ENCODE measurements at regions not wholly inside any gene's neighbourhood (a gene's known extent, or its start where the extent isn't known, plus 50 kb on each side); places are given as distances from the start of the nearest gene placed in this dataset.

DNA sequence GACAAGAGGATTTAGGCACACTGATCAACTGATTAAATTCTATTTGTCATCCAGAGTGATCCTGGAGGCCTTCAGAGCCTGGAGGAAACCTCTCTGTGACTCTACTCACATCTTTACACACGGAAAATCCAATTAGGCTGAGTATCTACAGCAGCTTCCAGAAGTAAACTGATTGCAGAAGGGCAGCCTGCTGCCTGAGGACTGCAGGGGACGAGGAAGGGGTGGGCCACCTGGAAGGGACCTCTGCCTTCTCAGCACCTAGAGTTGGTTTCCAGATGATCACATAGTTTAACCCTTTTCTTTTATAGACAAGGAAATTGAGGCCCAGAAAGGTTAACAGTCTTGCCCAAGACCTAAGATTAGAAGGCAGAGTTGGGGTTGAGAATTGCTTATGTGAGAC lies 206.1 kb downstream of the DAD1 start:
- in situ Hi-C loops (cut with MboI; ENCODE audit: low sequenced_read_pairs in 4 of 4) (loop anchor here in 2 of 4 donors (25.0 kb wide), 1 partner anchor 479 kb away; the partner anchor contains the start of gene LRP10 (in 2 of the 2)), intact Hi-C loops (cut with DNase I; ENCODE audit: low total_unique reads) (no loop called here)
- ATAC-seq, result no peak
- Histone ChIP-seq H3K9me3 (no peaks in the 10 kb centered on the region), H3K27me3 (peaks cover 0 to 3% (median 0%) of the 10 kb centered on the region in 3 donors), H3K27ac (no peak overlapping the region), H3K36me3 (no peaks in the 10 kb centered on the region), H3K4me1 (no peaks in the 10 kb centered on the region), H3K4me3 (no peak overlapping the region)
- DNase-seq, result no peak
- TF ChIP-seq POLR2A (IDR thresholded peaks at IDR 0.05), result no peak
- TF ChIP-seq, protein P1, sequence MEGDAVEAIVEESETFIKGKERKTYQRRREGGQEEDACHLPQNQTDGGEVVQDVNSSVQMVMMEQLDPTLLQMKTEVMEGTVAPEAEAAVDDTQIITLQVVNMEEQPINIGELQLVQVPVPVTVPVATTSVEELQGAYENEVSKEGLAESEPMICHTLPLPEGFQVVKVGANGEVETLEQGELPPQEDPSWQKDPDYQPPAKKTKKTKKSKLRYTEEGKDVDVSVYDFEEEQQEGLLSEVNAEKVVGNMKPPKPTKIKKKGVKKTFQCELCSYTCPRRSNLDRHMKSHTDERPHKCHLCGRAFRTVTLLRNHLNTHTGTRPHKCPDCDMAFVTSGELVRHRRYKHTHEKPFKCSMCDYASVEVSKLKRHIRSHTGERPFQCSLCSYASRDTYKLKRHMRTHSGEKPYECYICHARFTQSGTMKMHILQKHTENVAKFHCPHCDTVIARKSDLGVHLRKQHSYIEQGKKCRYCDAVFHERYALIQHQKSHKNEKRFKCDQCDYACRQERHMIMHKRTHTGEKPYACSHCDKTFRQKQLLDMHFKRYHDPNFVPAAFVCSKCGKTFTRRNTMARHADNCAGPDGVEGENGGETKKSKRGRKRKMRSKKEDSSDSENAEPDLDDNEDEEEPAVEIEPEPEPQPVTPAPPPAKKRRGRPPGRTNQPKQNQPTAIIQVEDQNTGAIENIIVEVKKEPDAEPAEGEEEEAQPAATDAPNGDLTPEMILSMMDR (IDR thresholded peaks at IDR 0.05 in 4 of 5, conservative IDR thresholded peaks at IDR 0.05 in 1 of 5), result no peak

DNA sequence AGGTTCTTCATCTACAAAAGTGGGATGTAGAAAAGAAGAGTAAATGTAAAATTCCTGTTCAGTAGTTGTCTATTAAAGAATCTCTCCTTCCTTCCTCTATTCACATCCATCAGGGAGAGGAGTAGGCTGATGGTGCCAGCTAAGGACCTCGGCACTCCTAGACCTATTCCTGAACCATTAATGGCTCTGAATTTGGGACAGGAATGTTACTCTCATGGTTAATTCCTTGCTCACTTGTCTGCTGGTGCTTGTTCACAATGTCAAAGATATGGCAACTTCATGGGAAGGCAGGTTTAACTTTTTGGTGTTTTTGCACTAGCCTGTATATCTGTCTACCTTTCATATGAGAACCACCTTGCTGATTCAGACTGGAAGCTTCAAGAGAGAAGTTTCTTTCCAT lies 206.6 kb downstream of the DAD1 start:
- Histone ChIP-seq H3K36me3 (no peaks in the 10 kb centered on the region), H3K4me1 (no peaks in the 10 kb centered on the region), H3K27ac (no peak overlapping the region), H3K9me3 (no peaks in the 10 kb centered on the region), H3K4me3 (no peak overlapping the region), H3K27me3 (no peaks in the 10 kb centered on the region)
- intact Hi-C loops (cut with DNase I; ENCODE audit: low total_unique reads), result no loop called here
- TF ChIP-seq, protein P1 (IDR thresholded peaks at IDR 0.05 in 4 of 5, conservative IDR thresholded peaks at IDR 0.05 in 1 of 5), result no peak
- no peak for TF ChIP-seq POLR2A (IDR thresholded peaks at IDR 0.05)
- ATAC-seq, result no peak
- no peak for DNase-seq
- in situ Hi-C loops (cut with MboI; ENCODE audit: low sequenced_read_pairs in 4 of 4), result loop anchor here in 2 of 4 donors (25.0 kb wide), 1 partner anchor 480 kb away; the partner anchor contains the start of gene LRP10 (in 2 of the 2)

DNA sequence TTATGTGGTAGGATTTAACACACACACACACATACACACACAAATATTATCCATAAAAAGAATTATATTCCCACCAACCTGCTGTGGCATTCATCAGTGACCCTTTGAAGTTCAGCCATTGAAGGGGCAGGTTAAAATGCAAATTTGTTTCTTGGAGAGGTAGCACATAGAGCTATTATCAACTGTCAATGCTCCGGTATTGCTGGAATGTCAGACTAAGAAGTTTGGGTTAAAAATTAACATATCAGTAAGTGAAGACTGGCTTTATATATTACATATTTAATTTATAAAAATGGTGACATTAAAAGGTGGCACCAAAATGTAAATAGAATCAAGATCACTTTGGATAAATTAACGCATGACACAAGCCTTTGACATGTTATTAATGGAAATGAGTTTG lies 207.3 kb downstream of the DAD1 start:
- no peak for ATAC-seq
- no peaks in the 10 kb centered on the region for H3K4me1 ChIP-seq
- TF ChIP-seq, protein P1 (IDR thresholded peaks at IDR 0.05 in 4 of 5, conservative IDR thresholded peaks at IDR 0.05 in 1 of 5), result no peak
- TF ChIP-seq POLR2A (IDR thresholded peaks at IDR 0.05), result no peak

DNA sequence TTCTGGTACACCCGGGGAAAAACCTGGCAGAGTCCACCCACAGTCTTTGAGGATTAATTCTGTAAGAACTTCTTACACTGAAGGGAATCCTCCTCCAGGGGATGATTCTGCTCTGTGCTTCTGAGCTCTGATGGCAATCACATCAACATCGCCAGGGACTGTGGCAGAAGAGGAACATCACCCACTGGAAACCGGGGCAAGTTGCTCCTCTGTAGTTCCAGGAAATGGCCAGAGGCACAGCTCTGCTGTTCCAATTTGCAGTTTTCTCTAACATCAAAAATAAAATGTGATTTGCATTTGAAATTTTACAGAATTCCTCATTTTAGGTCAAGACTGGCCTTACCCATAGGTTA lies 207.6 kb downstream of the DAD1 start:
- no peak for ATAC-seq
- Histone ChIP-seq H3K4me3 (no peak overlapping the region), H3K9me3 (no peaks in the 10 kb centered on the region), H3K27ac (no peak overlapping the region), H3K36me3 (no peaks in the 10 kb centered on the region), H3K27me3 (no peaks in the 10 kb centered on the region), H3K4me1 (no peaks in the 10 kb centered on the region)
- in situ Hi-C loops (cut with MboI; ENCODE audit: low sequenced_read_pairs in 4 of 4), result loop anchor here in 2 of 4 donors (25.0 kb wide), 1 partner anchor 481 kb away; the partner anchor contains the start of gene LRP10 (in 2 of the 2)
- no peak for DNase-seq
- intact Hi-C loops (cut with DNase I; ENCODE audit: low total_unique reads), result no loop called here
- TF ChIP-seq POLR2A (IDR thresholded peaks at IDR 0.05), result no peak
- TF ChIP-seq, protein P1 (IDR thresholded peaks at IDR 0.05 in 4 of 5, conservative IDR thresholded peaks at IDR 0.05 in 1 of 5), result no peak

More for the DNA sequence above, 207.3 kb downstream of the DAD1 start:
- H3K27me3 ChIP-seq, result no peaks in the 10 kb centered on the region
- no peaks in the 10 kb centered on the region for H3K36me3 ChIP-seq
- intact Hi-C loops (cut with DNase I; ENCODE audit: low total_unique reads) (no loop called here), in situ Hi-C loops (cut with MboI; ENCODE audit: low sequenced_read_pairs in 4 of 4) (loop anchor here in 2 of 4 donors (25.0 kb wide), 1 partner anchor 481 kb away; the partner anchor contains the start of gene LRP10 (in 2 of the 2))
- no peak for DNase-seq
- no peak overlapping the region for H3K4me3 ChIP-seq
- H3K9me3 ChIP-seq, result no peaks in the 10 kb centered on the region
- no peak overlapping the region for H3K27ac ChIP-seq
